Prostate gland (tissue), 2 donors: ENCODE measurements at regions not wholly inside any gene's neighbourhood (a gene's known extent, or its start where the extent isn't known, plus 50 kb on each side); places are given as distances from the start of the nearest gene placed in this dataset.

ENCODE experiments used
- DNase-seq: peaks from one replicate; pipeline ENCODE4 v3.0.0-alpha.2; 2019; ENCODE audit warnings: low spot score
- H3K27ac ChIP-seq, 2 donors: fragments of 200-600 bp; sonication (generic); 2 replicates each; pipeline ENCODE4 v1.5.1; 2017 to 2019
- H3K27me3 ChIP-seq: fragments of 200-600 bp; sonication (generic); replicated peaks from 2 replicates; pipeline ENCODE4 v1.5.1; 2019; ENCODE audit not compliant: insufficient read depth
- H3K36me3 ChIP-seq, 2 donors: fragments of 200-600 bp; sonication (generic); 1 replicate in 1 of 2; 2 replicates in 1 of 2; pipeline versions ENCODE4 v1.5.1 to v1.8.1; 2017 to 2019
- H3K4me1 ChIP-seq: fragments of 200-600 bp; sonication (generic); replicated peaks from 2 replicates; pipeline ENCODE4 v1.5.1; 2019
- H3K4me3 ChIP-seq, 2 donors: fragments of 200-600 bp; sonication (generic); 2 replicates each; pipeline ENCODE4 v1.5.1; 2017 to 2019
- H3K9me3 ChIP-seq: fragments of 200-600 bp; sonication (generic); 2 replicates; pipeline ENCODE4 v1.5.1; 2017
- POLR2A ChIP-seq: fragments of 450-650 bp; IDR thresholded peaks from one replicate; pipeline ENCODE4 v1.6.1; 2016; ENCODE audit warnings: antibody characterized with exemption, mild to moderate bottlenecking
- POLR2AphosphoS5 ChIP-seq: sonication (generic); formaldehyde crosslinking; IDR thresholded peaks from one replicate; pipeline ENCODE4 v1.6.1; 2017; ENCODE audit warnings: antibody characterized with exemption
- WGBS: methylation state at CpG from one replicate; pipeline ENCODE4 v1.1.5; 2018; 5-methylcytosine and 5-hydroxymethylcytosine counted together
- intact Hi-C: fragments of 100-400 bp; cut with DNase I; formaldehyde crosslinking; loops from one replicate; pipeline ENCODE4 v1.14.2; 2022
- TF ChIP-seq, protein P1 (sequence below), 4 experiments: fragments of 200-600 bp in 2 of 4; fragments of 450-650 bp in 2 of 4; sonication (generic) in 2 of 4; IDR thresholded peaks; 1 replicate in 3 of 4; 2 replicates in 1 of 4; pipeline ENCODE4 v1.5.1; 2016 to 2019; ENCODE audit warnings: antibody characterized with exemption in 4 of 4, mild to moderate bottlenecking in 2 of 4, moderate library complexity in 2 of 4

DNA sequence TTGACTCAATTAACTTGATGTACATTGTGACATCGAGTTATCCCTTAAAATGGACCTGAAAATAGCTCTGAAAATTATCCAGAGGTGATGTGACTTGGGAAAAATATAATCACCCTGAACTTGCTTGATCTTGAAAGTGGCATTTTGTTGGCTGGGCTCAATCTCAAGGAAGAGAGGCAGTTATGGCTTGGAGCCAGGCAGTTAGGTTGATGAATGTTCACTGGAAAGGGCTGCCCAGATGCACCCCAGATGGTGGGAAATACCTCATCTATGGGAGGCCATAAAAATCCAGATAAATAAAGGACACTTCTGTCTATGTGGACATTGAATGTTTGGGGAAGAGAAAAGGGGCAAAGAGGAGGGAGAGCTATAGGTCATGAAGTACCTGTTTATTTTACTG, 55.7 kb upstream of the OR5AN1 start:
- no peaks in the 10 kb centered on the region for H3K4me1 ChIP-seq
- 71% methylated on average over 1 of the region's 1 CpG for WGBS
- H3K9me3 ChIP-seq, result no peaks in the 10 kb centered on the region
- DNase-seq, result no peak
- TF ChIP-seq POLR2A, result no peak
- TF ChIP-seq POLR2AphosphoS5, result no peak
- TF ChIP-seq, protein P1, sequence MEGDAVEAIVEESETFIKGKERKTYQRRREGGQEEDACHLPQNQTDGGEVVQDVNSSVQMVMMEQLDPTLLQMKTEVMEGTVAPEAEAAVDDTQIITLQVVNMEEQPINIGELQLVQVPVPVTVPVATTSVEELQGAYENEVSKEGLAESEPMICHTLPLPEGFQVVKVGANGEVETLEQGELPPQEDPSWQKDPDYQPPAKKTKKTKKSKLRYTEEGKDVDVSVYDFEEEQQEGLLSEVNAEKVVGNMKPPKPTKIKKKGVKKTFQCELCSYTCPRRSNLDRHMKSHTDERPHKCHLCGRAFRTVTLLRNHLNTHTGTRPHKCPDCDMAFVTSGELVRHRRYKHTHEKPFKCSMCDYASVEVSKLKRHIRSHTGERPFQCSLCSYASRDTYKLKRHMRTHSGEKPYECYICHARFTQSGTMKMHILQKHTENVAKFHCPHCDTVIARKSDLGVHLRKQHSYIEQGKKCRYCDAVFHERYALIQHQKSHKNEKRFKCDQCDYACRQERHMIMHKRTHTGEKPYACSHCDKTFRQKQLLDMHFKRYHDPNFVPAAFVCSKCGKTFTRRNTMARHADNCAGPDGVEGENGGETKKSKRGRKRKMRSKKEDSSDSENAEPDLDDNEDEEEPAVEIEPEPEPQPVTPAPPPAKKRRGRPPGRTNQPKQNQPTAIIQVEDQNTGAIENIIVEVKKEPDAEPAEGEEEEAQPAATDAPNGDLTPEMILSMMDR (IDR thresholded peaks at IDR 0.05), result no peak
- H3K4me3 ChIP-seq, result no peak overlapping the region
- H3K27me3 ChIP-seq, result no peaks in the 10 kb centered on the region
- H3K36me3 ChIP-seq, result no peaks in the 10 kb centered on the region
- H3K27ac ChIP-seq, result no peak overlapping the region
- intact Hi-C loops, result no loop called here

DNA sequence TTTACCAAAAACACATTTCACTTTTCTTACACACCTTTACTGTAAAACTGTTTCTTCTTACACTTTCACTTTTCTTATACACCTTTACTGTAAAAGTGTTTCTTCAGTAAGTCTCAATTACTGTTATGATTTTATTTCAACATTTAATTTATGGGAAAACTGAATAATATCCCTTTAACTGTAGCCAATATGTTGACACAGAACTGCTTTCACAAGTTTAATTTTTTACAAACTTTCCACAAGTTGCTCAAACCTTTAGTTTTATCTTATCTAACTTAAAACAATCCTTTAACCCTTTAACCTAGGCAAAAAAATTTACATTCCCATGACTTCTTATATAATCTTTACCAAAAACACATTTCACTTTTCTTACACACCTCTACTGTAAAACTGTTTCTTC, 63.3 kb upstream of the OR5AN1 start:
- H3K27ac ChIP-seq, result no peak overlapping the region
- DNase-seq, result no peak
- H3K36me3 ChIP-seq, result no peaks in the 10 kb centered on the region
- no peaks in the 10 kb centered on the region for H3K9me3 ChIP-seq
- no peaks in the 10 kb centered on the region for H3K27me3 ChIP-seq
- no peak overlapping the region for H3K4me3 ChIP-seq
- no peak for TF ChIP-seq POLR2A
- no peak for TF ChIP-seq POLR2AphosphoS5
- TF ChIP-seq, protein P1 (IDR thresholded peaks at IDR 0.05), result no peak
- H3K4me1 ChIP-seq, result no peaks in the 10 kb centered on the region
- intact Hi-C loops, result no loop called here

DNA sequence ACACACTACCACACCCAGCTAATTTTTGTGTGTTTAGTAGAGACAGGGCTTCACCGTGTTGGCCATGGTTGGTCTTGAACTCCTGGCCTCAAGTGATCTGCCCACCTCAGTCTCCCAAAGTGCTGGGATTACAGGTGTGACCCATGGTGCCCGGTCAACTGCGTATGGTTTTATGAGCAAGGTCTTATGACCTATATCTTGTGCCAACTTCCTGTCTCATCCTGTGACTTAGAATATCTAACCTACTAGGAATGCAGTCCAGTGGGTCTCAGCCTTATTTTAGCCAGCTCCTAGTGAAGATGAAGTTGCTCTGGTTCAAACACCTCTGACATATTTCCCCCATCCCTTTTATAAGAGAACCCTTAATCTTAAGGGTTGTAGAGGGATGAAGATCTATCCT, 66.1 kb upstream of the OR5AN1 start:
- no peak for DNase-seq
- Histone ChIP-seq H3K4me1 (no peaks in the 10 kb centered on the region), H3K9me3 (no peaks in the 10 kb centered on the region), H3K27me3 (no peaks in the 10 kb centered on the region), H3K36me3 (no peaks in the 10 kb centered on the region), H3K4me3 (no peak overlapping the region), H3K27ac (no peak overlapping the region)
- TF ChIP-seq POLR2AphosphoS5, result no peak
- no peak for TF ChIP-seq POLR2A
- TF ChIP-seq, protein P1 (IDR thresholded peaks at IDR 0.05), result no peak
- 61% methylated on average over 3 of the region's 3 CpGs for WGBS
- intact Hi-C loops, result no loop called here

DNA sequence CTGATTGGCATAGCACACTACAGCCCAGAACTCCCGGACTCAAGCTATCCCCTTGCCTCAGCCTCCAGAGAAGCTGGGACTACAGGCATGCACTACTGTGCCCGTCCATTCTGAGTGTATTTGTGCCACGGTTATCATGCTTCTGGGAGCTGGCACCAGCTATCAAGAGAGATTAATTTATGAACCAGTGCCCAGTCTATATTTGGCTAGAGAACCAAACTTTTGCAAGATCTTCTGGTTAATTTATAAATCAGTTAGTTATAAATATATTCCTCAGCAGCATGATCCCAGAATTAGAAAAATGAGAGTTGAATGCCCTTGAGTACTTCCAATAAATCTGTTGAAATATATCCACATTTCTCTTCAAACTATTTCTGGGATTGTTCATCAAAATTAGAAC, 67.5 kb upstream of the OR5AN1 start:
- no peak for DNase-seq
- Histone ChIP-seq H3K9me3 (no peaks in the 10 kb centered on the region), H3K27ac (no peak overlapping the region), H3K4me1 (no peaks in the 10 kb centered on the region), H3K36me3 (no peaks in the 10 kb centered on the region), H3K4me3 (no peak overlapping the region), H3K27me3 (no peaks in the 10 kb centered on the region)
- 90% methylated on average over 3 of the region's 3 CpGs for WGBS
- TF ChIP-seq POLR2A (no peak), POLR2AphosphoS5 (no peak)
- TF ChIP-seq, protein P1 (IDR thresholded peaks at IDR 0.05), result no peak
- intact Hi-C loops, result no loop called here

DNA sequence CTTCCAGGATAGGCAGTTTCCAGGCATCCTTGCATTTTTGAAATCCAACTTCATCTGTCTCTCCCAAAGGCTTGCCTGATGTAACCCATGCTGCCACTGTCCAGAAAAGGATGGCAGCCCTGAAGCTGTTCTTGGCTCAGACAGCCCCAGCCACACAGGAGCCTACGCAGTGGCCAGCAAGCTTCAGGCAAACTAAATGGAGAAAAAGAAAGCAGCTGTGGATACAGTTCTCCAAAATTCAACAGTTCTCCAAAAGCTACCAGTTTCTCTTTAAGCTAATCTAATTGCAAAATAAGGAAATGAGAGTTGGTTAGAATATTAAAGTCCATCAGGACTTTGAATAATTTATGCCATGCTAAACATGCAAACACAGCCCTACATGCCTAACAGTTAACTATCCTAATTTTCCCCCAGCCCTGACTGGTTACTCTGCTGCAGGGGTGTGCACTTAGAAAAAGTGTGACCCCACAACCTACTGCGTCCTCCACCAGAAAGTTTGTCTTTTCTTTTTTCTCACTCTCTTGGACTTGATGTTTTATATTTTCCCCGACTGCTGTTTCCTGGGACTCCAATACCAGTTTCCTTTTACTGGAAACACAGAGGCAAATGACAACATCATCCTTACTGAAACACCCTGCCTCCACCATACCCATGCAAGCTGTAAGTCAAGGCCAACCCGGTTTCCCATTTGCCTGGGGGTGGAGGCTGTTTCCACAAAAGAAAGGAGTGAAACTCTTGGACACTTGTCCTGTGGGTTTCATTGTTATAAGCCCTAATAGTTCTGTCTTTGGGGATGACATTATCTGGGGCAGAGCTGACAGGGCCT, 69.1 kb upstream of the OR5AN1 start:
- Histone ChIP-seq H3K9me3 (no peaks in the 10 kb centered on the region), H3K27ac (no peak overlapping the region), H3K27me3 (no peaks in the 10 kb centered on the region), H3K4me1 (no peaks in the 10 kb centered on the region), H3K36me3 (no peaks in the 10 kb centered on the region), H3K4me3 (no peak overlapping the region)
- 76% methylated on average over 4 of the region's 4 CpGs for WGBS
- TF ChIP-seq POLR2AphosphoS5 (no peak), POLR2A (no peak)
- TF ChIP-seq, protein P1 (IDR thresholded peaks at IDR 0.05), result no peak
- no peak for DNase-seq
- intact Hi-C loops, result no loop called here
